GM18502 (cell line): ENCODE measurements at regions not wholly inside any gene's neighbourhood (a gene's known extent, or its start where the extent isn't known, plus 50 kb on each side); places are given as distances from the start of the nearest gene placed in this dataset.

ENCODE experiments used
- ATAC-seq: cut with Tn5 transposase; IDR thresholded peaks from one replicate; pipeline ENCODE4 v1.9.1; 2021; ENCODE audit warnings: mild to moderate bottlenecking; ENCODE audit not compliant: unreplicated experiment, poor library complexity

DNA sequence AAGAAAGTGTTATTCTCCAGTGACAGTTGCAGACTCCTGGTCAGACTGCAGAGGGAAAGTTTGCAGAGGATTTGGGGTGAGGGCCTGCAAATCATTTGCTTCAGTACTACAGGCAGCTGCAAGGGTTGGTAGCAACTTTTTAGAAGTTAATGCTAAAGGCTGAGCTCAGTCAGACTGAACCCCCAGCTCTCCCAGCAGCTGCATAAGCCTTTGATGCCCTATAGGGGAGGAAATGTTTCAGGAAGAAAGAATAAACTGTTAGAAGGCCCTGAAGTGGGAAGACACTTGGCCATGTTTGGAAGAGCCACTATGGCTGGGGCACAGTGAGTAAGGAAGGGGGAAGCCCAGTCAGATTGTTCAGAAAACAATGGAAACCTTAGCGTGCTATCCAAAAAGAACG is 383.6 kb downstream of the TTLL7 start:
- no peak for ATAC-seq

GRCh38 chr1:83606416-83606955 is 392.4 kb downstream of the TTLL7 start:
- ATAC-seq, result no peak

DNA sequence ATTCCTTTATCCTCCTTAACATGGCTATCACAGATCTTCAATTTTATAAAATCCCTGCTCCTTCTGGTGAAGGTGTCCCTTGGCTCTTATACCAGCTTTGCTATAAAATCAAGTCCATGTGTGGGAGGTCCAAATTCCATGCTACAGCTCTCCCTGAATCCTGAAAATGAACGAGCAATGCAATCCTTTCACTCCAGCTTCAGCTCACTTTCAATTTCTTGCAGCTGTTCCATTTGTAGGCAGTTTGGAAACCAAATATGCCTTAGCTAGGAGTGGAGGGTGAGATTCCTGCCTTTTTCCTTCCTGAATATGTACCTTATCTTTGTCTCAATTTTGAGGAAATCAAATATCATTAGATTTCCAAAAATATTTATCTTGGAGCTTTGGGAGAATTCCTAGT is 402.6 kb downstream of the TTLL7 start:
- ATAC-seq, result no peak

- no peak for ATAC-seq
These were observed 405.9 kb downstream of the TTLL7 start for GRCh38 chr1:83593073-83593472.

DNA sequence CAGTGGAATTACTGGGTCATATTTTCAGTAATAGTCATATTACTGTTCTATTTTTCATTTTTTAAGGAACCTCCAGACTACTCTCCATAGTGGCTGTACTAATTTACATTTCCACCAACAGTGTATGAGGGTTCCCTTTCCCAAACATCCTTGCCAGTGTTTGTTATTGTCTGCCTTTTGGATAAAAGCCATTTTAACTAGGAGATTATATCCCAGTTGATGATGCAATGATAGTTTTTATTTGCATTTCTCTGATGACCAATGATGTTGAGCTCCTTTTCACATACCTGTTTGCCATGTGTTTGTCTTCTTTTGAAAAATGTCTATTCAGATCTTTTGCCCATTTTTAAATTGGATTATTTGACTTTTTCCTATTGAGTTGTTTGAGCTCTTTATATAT is 410.8 kb downstream of the TTLL7 start:
- no peak for ATAC-seq

DNA sequence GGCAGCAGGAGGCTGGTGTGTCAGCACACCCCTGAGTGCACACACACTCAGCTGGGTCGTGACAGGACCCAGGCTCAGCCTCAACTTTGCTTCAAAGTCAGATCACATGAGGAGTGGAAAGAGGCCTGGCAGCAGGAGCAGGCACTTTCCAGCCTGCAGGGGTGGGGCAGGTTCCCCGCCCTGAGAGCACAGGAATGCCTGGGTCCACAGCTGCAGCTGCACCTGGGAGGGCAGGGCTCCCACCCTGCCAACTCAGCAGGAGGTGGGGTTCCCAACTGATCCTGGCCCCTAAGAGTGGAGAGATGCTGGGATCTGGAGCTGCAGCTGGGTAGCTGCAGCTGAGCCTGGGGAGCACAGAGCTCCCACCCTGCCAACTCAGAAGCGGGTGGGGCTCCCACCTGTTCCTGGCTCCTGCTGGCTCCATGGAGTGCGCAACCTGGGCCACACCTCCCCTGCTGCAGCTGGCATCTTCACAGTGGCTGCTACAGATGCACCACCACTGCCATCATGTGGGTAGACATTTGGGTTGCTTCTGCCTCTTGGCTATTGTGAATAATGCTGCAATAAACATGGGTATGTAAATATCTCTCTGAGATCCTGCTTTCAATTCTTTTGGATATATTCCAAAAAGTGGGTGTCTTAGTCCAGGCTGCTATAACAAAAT is 415.4 kb downstream of the TTLL7 start:
- no peak for ATAC-seq

GRCh38 chr1:83581747-83582146 is 417.2 kb downstream of the TTLL7 start:
- no peak for ATAC-seq

DNA sequence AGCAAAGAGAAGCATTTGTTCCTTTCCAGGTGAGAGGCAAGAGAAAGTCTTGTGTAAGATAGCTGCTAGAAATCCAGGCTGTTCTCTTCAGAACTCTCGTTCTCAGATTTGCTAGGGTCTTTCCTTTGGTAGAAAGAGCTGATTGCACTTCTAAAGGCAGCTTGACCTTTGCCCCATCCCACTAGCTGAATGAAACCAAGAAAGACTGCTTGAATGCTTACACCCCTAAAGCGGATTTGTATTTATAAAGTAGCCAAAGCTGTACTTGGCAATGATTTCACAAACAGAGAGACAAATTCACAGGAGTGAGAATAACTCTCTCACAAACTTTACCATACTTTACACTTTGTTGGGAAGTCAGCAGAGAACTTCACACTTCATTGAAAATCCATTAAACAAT is 424.1 kb downstream of the TTLL7 start:
- no peak for ATAC-seq

GRCh38 chr1:83573776-83574175 is 425.2 kb downstream of the TTLL7 start:
- no peak for ATAC-seq

GRCh38 chr1:83571536-83571935 is 427.4 kb downstream of the TTLL7 start:
- no peak for ATAC-seq

GRCh38 chr1:83561346-83561745 is 437.6 kb downstream of the TTLL7 start:
- no peak for ATAC-seq

DNA sequence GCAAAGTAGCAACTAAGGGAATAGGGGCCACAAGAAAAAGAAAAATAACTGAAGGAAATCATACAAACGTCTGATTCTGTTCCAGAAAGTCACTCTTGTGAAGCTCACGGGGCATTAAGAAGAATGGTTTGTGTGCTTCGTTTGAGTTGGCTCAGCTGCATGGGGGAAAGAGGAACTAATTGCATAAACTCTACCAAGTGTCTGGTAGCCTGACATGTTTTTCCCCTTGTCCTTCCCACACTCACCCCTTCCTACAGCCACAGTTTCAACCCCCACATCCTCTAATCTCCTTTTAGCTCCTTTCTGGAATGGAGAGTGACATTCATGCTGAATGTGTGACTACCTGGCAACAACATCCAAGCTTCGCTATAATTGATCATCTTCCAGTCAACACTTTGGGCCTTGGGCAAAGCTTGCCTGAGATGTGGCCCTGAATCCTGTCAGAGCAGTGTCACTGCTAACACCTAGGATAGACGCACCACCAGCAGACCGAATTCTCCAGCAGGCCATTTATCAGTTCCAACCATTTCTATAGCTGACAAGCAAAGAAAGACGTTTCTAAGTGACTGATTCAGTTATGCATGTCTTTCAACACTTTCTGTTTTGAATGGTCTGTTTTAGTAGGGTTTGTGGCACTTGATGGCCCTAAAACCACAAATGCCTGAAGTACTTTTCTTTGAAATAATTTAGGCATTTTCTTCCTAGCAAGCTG is 439.6 kb downstream of the TTLL7 start:
- no peak for ATAC-seq

- no peak for ATAC-seq
These were observed 443.1 kb downstream of the TTLL7 start for GRCh38 chr1:83555871-83556270.

DNA sequence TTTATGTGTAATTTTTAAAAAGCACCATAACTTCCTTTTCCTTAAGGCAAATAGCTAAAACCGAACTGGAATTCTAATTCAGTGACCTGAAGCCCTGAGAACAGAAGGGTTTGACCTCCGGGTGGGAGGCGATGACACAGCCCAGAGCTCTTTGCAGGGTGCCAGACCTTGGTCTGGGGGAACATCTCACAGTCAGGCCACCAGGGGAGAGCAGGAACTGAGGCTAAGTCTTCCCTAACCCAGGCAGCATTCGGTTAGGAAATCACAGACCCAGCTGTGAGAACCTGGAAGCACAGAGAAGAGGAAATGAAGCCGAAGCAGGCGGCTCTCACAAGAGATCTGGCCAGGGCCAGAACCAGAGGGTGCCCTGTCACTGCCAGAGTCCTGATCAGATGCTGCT is 444.8 kb downstream of the TTLL7 start:
- no peak for ATAC-seq

DNA sequence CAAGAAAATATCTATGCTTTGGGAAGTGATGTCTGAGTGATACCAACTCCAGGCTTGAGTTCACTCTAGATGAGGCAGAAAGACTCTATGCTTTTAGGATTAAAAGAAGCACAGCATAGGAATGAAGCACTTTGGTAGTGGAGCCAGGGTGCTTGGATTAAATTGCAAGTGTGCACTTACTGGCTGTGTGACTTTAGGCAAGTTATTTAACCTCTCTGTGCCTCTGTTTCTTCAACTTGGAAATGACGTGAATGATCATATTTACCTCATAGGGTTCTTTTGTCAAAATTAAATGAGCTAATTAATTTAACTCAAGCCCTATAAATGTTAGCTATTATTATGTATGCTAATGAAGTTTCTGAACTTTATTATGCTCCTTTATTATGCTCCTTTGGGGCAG is 446.1 kb downstream of the TTLL7 start:
- no peak for ATAC-seq

DNA sequence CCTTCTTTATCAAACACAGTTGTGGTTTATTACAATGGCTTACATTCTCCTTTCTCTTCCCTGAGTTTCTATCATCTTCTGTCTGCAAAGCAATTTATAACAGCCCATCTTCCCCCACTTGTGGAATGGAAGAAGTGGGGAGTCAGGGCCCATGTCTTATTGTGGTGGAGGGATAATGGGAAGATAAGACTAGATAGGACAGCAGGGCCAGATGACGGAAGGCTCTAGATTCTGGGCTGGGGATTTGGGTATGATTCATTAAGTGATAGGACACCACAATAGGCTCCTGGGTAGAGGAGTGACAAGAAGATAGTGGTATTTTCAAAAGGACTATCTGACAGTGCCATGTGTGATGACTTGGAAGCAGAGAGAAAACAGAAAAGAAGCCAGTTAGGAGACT is 450.6 kb downstream of the TTLL7 start:
- ATAC-seq, result no peak

- ATAC-seq, result no peak
These were observed 451.0 kb downstream of the TTLL7 start for GRCh38 chr1:83547901-83548300.

GRCh38 chr1:83546874-83547273 is 452.1 kb downstream of the TTLL7 start:
- ATAC-seq, result no peak

DNA sequence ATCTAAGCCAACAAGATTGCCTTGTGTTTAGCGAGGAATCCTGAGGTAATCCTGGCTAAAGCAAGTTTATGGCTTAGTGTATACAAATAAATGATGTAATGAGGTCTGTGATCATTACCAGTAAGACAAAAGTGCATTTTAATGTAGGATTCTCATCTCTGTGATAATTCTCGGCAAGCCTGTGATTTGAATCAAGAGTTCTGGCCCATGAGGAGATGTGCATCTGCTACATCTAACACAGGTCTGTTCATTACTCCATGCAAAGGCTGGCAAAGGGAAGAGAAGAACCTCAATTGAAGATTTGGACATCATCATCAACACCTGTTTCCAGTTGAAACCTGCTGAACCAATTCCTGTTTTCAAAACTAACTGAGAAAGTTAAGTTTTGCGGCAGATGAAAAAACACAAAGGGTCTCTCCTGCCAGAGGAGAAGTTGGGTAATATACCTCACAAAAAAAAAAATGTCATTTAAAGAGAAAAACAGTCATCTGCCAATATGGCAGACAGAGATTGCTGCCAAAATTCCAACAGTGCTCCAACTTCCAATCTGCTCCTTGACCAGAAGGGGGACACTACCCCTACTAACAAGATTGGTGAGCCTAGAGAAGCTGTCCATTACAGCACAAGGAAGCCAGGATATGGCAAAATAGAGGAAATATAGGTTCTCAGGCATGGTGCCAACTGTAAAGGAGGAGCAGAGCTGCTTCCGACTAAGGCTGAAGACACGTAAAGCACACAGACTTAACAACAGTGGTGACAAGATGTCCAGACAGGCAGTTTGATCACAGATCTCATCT is 453.7 kb downstream of the TTLL7 start:
- no peak for ATAC-seq

- no peak for ATAC-seq
These were observed 455.5 kb downstream of the TTLL7 start for GRCh38 chr1:83543222-83543973.
